ENCODE measurements at regions not wholly inside any gene's neighbourhood (a gene's known extent, or its start where the extent isn't known, plus 50 kb on each side); places are given as distances from the start of the nearest gene placed in this dataset.

GRCh38 chr9:107169796-107170195 is 113.3 kb upstream of the RAD23B start:
- TF ChIP-seq CBX8 (IDR thresholded peaks at IDR 0.05; ENCODE audit: borderline replicate concordance, low read depth, low read length), result no peak
- TF ChIP-seq MAX (IDR thresholded peaks at IDR 0.05), result no peak
- no peak for TF ChIP-seq CTCF (IDR thresholded peaks at IDR 0.05; ENCODE audit: control extremely low read depth in 1 of 3, insufficient read depth in 1 of 3, low read depth in 1 of 3, low read length in 3 of 3)
- no peak for TF ChIP-seq TEAD4 (IDR thresholded peaks at IDR 0.05; ENCODE audit: low read depth, low read length)
- TF ChIP-seq POLR2A (IDR thresholded peaks at IDR 0.05; ENCODE audit: control extremely low read depth in 1 of 2, low read depth in 2 of 2, low read length in 2 of 2), result no peak
- TF ChIP-seq ATF3 (IDR thresholded peaks at IDR 0.05; ENCODE audit: insufficient read depth, low read depth, low read length), result no peak
- no peak for TF ChIP-seq GABPA (IDR thresholded peaks at IDR 0.05; ENCODE audit: borderline replicate concordance, insufficient read depth, low read length)
- TF ChIP-seq CTBP2 (IDR thresholded peaks at IDR 0.05; ENCODE audit: borderline replicate concordance, insufficient read depth, insufficient read length, low read length), result no peak
- no peak for TF ChIP-seq BRCA1 (IDR thresholded peaks at IDR 0.05; ENCODE audit: low read depth, low read length)
- no peak for TF ChIP-seq EZH2 (IDR thresholded peaks at IDR 0.05; ENCODE audit: low read depth, low read length, severe bottlenecking)
